Keratinocyte (primary cell): ENCODE measurements at regions not wholly inside any gene's neighbourhood (a gene's known extent, or its start where the extent isn't known, plus 50 kb on each side); places are given as distances from the start of the nearest gene placed in this dataset.

Source experiments
- EZH2 ChIP-seq: IDR thresholded peaks from one replicate; pipeline ENCODE4 v1.6.1; 2012; ENCODE audit warnings: inconsistent platforms, mild to moderate bottlenecking, low read length, moderate library complexity
- TF ChIP-seq, protein P1 (sequence below), 3 experiments: IDR thresholded peaks in 1 of 3; conservative IDR thresholded peaks in 1 of 3; optimal IDR thresholded peaks in 1 of 3; 2 replicates in 2 of 3; 3 replicates in 1 of 3; pipeline versions ENCODE3 to v1.5.1; 2011; ENCODE audit warnings: low read length in 3 of 3, mild to moderate bottlenecking in 3 of 3, moderate library complexity in 2 of 3, control low read depth in 1 of 3, inconsistent platforms in 1 of 3; ENCODE audit not compliant: insufficient read depth in 2 of 3; ENCODE audit errors: extremely low read depth in 1 of 3

DNA sequence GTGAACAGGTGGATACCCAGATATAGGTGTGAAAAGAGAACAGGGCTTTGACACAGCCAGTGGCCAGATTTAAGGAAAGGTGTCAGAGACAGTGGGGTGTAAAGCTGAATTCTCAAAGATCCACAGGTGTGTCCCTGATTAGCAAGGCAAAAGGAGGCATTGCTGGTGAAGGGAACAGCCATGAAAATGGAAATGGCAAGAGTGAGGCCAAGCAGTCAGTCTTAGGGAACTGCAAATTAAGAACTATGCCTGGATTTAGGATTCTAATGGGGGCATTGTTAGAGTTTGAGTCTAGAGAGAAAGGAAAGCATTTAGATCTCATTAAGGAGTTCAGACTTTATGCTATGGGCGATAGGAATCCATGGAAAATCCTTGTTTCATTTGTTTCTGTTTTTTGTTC is 789.2 kb downstream of the MAFB start:
- TF ChIP-seq, protein P1, sequence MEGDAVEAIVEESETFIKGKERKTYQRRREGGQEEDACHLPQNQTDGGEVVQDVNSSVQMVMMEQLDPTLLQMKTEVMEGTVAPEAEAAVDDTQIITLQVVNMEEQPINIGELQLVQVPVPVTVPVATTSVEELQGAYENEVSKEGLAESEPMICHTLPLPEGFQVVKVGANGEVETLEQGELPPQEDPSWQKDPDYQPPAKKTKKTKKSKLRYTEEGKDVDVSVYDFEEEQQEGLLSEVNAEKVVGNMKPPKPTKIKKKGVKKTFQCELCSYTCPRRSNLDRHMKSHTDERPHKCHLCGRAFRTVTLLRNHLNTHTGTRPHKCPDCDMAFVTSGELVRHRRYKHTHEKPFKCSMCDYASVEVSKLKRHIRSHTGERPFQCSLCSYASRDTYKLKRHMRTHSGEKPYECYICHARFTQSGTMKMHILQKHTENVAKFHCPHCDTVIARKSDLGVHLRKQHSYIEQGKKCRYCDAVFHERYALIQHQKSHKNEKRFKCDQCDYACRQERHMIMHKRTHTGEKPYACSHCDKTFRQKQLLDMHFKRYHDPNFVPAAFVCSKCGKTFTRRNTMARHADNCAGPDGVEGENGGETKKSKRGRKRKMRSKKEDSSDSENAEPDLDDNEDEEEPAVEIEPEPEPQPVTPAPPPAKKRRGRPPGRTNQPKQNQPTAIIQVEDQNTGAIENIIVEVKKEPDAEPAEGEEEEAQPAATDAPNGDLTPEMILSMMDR (optimal IDR thresholded peaks at IDR 0.05 in 1 of 3, IDR thresholded peaks at IDR 0.05 in 1 of 3, conservative IDR thresholded peaks at IDR 0.05 in 1 of 3; ENCODE audit: extremely low read depth in 1 of 3, insufficient read depth in 2 of 3, low read length in 3 of 3) = no peak
- TF ChIP-seq EZH2 = no peak
